NCI-H82 (cell line): ENCODE measurements at regions not wholly inside any gene's neighbourhood (a gene's known extent, or its start where the extent isn't known, plus 50 kb on each side); places are given as distances from the start of the nearest gene placed in this dataset.
A peak's percentile ranks its signal among the peaks of the same experiment; 100 is the strongest.

ENCODE experiments used
- DNase-seq: peaks from one replicate; lab custom pipeline; 2025; lab: John Stamatoyannopoulos, UW

DNA sequence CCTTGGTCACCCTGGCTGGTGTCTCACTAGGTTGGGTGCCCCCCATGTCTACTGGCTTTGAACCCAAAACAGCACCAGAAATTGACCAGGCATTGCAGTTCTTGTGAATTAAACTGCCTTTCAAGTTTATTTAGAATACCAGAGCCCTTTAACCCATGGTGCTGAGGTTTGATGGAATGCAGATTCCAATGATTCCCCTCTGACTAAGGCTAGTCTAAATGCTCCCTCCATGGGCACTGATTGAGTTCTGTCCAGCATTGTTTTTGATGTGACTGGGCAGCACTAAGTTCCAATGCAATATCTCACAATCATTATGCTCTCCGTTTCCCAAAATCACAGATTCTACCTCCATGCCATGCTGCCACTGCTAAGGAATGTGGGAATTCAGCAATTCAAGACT, 1047.4 kb upstream of the LRRN3 start:
- DNase-seq, result no peak

GRCh38 chr7:110050785-110051184, 1040.1 kb upstream of the LRRN3 start:
- no peak for DNase-seq

GRCh38 chr7:110051372-110051771, 1039.6 kb upstream of the LRRN3 start:
- peak; percentile 44 for DNase-seq

DNA sequence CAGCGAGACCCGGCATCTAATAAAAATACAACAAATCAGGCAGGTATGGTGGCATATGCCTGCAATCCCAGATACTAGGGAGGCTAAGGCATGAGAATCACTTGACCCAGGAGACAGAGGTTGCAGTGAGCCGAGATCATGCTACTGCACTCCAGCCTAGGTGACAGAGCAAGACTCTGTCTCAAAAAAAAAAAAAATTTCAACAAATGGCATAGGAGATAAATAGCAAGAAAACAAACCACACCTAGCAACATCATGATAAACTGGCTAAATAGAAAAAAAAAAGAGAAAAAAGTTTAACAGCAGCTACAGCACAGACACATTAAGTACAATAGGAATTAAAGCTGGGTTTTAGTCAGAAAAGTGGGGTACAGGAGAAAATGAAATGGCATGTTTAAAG, 1034.6 kb upstream of the LRRN3 start:
- no peak for DNase-seq

DNA sequence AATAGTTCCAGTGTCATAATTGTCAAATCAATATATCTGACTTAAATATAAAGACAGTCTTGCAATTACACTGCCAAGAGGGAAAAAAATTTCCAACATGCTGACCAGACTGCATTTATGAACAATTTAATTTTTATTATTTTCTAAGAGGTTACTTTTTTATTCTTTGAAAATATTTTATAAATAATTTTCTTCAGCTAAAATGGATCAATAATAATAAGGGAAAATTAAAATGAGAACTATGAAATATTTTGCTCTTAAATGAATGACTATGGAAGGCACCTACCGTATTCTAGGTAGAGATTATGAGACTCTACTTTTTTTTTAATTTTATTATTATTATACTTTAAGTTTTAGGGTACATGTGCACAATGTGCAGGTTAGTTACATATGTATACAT, 1032.5 kb upstream of the LRRN3 start:
- no peak for DNase-seq

DNA sequence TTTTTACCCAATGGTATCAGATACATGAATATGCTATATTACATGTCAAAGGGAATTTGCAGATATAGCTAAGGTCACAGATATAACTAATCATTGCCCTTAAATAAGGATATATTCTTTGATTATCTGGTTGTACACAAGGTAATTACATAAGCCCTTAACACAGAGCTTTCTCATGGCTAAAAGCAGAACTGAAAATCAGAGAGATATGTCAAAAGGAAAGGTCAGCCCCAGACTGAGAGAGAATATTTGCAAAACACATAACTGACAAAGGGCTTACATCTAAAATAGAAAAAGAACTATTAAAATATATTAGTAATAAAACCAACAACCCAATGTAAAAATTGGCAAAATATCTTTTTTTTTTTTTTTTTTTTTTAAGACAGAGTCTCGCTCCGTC, 1029.5 kb upstream of the LRRN3 start:
- no peak for DNase-seq

DNA sequence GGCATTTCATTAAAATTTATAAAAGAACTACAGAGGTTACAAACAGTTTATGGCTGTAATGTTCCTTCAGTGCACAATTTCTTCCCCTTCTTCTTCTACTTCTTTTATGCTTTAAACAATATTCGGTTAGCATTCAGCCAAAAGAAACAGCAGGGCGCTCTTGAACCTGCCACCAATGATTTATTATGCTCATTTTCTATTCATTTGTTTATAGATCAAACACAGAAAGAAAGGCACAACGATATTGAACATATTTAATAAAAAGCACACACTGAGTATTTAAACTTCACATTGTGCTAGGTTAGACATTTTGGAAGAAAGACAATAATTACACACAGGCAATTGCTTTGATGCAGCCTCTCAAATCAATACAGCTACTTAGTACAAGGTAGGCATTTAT, 1025.8 kb upstream of the LRRN3 start:
- DNase-seq, result no peak

GRCh38 chr7:110066843-110067242, 1024.1 kb upstream of the LRRN3 start:
- no peak for DNase-seq

DNA sequence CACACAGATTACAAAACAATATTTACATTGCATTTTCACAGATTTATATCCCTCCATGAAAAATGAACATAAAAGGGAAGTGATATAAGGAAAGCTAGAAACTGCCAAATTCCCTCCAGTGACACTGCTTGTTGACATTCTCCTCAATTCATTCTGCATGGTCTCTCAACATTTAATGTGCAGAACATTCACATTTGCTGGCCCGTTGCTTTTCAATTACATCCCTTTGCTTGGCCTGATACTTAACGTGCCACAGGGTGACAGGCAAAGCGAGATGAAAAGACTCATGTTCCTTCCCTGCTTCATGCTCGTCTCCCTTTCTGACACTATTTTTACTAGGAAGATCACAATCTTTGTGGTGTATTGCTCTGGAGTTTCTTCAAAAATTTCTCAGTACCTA, 1019.7 kb upstream of the LRRN3 start:
- DNase-seq, result no peak

- DNase-seq, result no peak
Observed at GRCh38 chr7:110075450-110075849, 1015.5 kb upstream of the LRRN3 start.

DNA sequence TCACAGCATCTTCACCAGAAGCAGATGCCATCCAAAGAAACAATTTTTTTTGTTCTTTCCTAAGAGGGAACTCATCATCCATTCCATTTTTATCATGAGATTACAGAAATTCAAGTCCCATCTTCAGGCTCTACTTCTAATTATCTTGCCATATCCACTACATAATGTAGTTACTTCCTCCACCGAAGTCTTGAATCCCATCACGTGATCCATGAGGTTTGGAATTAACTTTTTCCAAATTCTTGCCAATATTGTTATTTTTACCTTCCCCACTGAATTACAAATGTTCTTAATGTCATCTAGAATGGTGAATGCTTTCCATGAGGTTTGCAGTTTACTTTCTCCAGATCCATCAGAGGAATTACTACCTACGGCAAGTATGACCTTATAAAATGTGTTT, 1014.7 kb upstream of the LRRN3 start:
- DNase-seq, result no peak

- no peak for DNase-seq
Observed at GRCh38 chr7:110084181-110084807, 1006.6 kb upstream of the LRRN3 start.

- DNase-seq, result peak; percentile 39
Observed at GRCh38 chr7:110090110-110090820, 1000.7 kb upstream of the LRRN3 start.

DNA sequence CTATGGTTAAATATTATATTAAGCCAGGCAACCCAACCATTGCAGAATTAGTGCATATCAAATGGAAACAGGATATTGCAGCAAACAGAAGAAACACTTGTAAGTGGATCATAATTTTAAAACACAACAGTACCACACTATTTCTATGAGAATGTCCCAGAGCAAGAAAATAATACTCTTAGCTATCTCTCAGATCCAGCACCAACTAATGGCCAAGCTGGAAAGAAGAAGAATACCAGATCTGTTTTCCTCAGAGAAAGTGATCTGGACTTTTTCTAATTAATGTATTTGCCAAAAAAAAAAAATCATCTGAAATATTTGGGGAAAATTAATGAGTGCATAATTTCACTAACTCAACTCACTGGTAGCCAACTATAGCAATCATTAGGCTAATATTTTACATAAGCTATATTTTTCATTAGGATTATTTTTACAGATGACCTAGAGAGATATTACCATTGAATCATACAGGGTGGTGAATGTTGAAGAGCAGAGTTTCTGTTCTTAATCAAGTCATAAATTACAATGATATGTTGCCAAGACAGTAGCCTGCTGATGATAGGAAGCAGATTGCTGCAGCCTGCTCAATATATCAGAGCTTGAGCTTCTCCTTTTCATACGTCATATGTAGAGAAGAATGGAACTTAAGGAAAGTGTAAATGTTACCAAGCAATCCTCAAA, 995.4 kb upstream of the LRRN3 start:
- DNase-seq, result no peak

GRCh38 chr7:110104243-110104642, 986.7 kb upstream of the LRRN3 start:
- DNase-seq, result no peak

GRCh38 chr7:110105307-110105706, 985.6 kb upstream of the LRRN3 start:
- no peak for DNase-seq

GRCh38 chr7:110105840-110106239, 985.1 kb upstream of the LRRN3 start:
- DNase-seq, result no peak

DNA sequence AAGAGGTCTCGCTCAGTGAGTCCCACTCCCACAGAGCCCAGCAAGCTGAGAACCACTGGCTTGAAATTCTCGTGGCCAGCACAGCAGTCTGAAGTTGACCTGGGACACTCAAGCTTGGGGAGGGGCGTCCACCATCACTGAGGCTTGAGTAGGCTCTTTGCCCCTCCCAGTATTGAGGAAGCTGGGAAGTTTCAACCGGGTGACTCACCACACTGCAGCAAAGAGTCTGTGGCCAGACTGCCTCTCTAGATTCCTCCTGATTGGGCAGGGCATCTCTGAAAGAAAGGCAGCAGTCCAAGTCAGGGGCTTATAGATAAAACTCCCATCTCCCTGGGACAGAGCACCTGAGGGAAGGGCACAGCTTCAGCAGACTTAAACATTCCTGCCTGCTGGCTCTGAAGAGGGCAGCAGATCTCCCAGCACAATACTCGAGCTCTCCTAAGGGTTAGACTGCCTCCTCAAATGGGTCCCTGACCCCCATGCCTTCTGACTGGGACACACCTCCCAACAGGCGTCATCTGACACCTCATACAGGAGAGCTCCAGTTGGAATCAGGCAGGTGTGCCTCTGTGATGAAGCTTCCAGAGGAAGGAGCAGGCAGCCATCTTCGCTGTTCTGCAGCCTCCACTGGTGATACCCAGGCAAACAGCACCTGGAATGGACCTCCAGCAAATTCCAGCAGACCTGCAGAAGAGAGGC, 970.9 kb upstream of the LRRN3 start:
- no peak for DNase-seq

GRCh38 chr7:110129159-110129558, 961.8 kb upstream of the LRRN3 start:
- no peak for DNase-seq

- DNase-seq, result no peak
Observed at GRCh38 chr7:110130669-110131068, 960.3 kb upstream of the LRRN3 start.

- no peak for DNase-seq
Observed at GRCh38 chr7:110131344-110131743, 959.6 kb upstream of the LRRN3 start.

- no peak for DNase-seq
Observed at GRCh38 chr7:110139056-110139455, 951.9 kb upstream of the LRRN3 start.
